ENCODE measurements at regions not wholly inside any gene's neighbourhood (a gene's known extent, or its start where the extent isn't known, plus 50 kb on each side); places are given as distances from the start of the nearest gene placed in this dataset.
"Not testable (repeated sequence)": the region's sequence is repeated elsewhere in the genome, so short reads cannot be mapped to it uniquely, and the experiment has no call there.

- DNase-seq, result no peak
These were observed 274.7 kb downstream of the NXPE2 start for GRCh38 chr11:114953039-114953438.

GRCh38 chr11:114955923-114956322, 277.6 kb downstream of the NXPE2 start:
- DNase-seq, result no peak

- DNase-seq, result no peak
These were observed 278.2 kb downstream of the NXPE2 start for GRCh38 chr11:114956566-114956965.

- no peak for DNase-seq
These were observed 281.7 kb downstream of the NXPE2 start for GRCh38 chr11:114959953-114960505.

- not testable (repeated sequence) for DNase-seq
These were observed 282.5 kb downstream of the NXPE2 start for GRCh38 chr11:114960819-114961218.

GRCh38 chr11:114964676-114965214, 286.4 kb downstream of the NXPE2 start:
- DNase-seq, result no peak

GRCh38 chr11:114970927-114971645, 292.8 kb downstream of the NXPE2 start:
- DNase-seq, result no peak

GRCh38 chr11:114972105-114972504, 293.8 kb downstream of the NXPE2 start:
- no peak for DNase-seq

- DNase-seq, result no peak
These were observed 299.3 kb downstream of the NXPE2 start for GRCh38 chr11:114977651-114978050.

- no peak for DNase-seq
These were observed 303.8 kb downstream of the NXPE2 start for GRCh38 chr11:114982141-114982540.

GRCh38 chr11:114984611-114985163, 306.4 kb downstream of the NXPE2 start:
- DNase-seq, result no peak

GRCh38 chr11:114986365-114986764, 308.0 kb downstream of the NXPE2 start:
- DNase-seq, result no peak

- no peak for DNase-seq
These were observed 308.9 kb downstream of the NXPE2 start for GRCh38 chr11:114987186-114987760.

GRCh38 chr11:114988644-114989043, 310.3 kb downstream of the NXPE2 start:
- DNase-seq, result no peak

- no peak for DNase-seq
These were observed 311.2 kb downstream of the NXPE2 start for GRCh38 chr11:114989536-114989935.

GRCh38 chr11:115005663-115006062, 327.3 kb downstream of the NXPE2 start:
- no peak for DNase-seq

- DNase-seq, result no peak
These were observed 329.5 kb downstream of the NXPE2 start for GRCh38 chr11:115007851-115008250.

GRCh38 chr11:115008799-115009198, 330.5 kb downstream of the NXPE2 start:
- DNase-seq, result no peak

GRCh38 chr11:115017529-115017928, 339.2 kb downstream of the NXPE2 start:
- DNase-seq, result no peak

- no peak for DNase-seq
These were observed 351.8 kb downstream of the NXPE2 start for GRCh38 chr11:115030166-115030565.

GRCh38 chr11:115036406-115037180, 358.3 kb downstream of the NXPE2 start:
- DNase-seq, result no peak

- no peak for DNase-seq
These were observed 363.7 kb downstream of the NXPE2 start for GRCh38 chr11:115042002-115042401.

- DNase-seq, result no peak
These were observed 369.3 kb downstream of the NXPE2 start for GRCh38 chr11:115047631-115048030.

All from stimulated activated CD4-positive, alpha-beta T cell treated with anti-CD3 and anti-CD28 coated beads, Interleukin-1b, Interleukin-23, amount 100 ng/mL, for 48 hours (primary cell).